ENCODE measurements at regions not wholly inside any gene's neighbourhood (a gene's known extent, or its start where the extent isn't known, plus 50 kb on each side); places are given as distances from the start of the nearest gene placed in this dataset.

DNA sequence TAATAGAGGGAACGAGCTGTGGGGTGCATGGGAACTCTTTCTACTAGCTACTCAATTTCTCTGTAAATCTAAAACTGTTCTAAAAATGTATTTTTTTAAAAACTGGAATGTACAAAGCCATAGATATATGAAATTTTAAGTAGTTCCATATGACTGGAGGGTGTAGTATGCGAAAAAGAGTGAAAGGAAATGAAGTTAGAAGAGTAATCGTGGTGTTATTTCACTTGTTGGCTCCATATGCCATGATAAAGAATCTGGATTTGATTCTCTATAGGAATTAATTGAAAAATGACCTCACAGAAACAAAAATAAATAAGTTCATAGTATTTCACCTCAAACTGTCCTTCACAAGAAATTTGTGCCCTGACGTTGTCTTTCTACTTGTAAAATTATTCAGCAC is 500.2 kb downstream of the TENT5A start:
- DNase-seq (ENCODE audit: low read depth): no peak

DNA sequence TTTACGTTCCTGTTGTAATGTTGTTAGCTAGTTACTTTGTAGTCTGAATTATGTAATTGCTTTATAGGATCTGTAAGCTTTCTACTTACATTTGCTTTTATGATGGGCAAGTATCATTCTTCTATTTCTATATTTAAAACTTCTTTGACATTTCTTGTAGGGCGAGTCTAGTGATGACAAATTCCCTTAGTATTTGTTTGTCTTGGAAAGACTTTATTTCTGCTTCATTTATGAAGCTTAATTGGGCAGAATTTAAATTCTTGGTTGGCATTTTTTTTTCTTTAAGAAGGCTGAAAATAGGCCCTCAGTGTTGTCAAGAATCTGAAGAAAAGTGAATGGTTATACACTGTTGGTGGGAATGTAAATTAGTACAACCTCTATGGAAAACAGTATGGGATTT is 506.3 kb downstream of the TENT5A start:
- no peak for DNase-seq (ENCODE audit: low read depth)

DNA sequence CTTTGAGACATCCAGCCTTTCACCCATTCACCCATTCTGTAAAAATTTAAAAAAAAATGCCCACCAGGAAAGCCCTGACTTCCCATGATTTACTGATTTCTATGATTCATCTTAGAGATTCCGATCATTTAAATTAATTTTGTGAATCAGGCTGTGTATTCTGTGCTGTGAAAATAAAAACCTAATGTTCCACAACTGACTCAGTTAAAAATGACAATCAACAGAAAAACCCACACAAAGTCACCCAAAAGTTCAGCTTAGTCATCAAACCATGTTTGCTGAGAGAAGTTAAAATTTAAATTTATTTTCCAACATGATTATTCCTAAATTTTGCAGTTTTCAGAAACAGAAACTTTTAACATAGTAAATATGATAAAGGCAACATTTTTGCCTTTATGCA is 509.9 kb downstream of the TENT5A start:
- no peak for DNase-seq (ENCODE audit: low read depth)

DNA sequence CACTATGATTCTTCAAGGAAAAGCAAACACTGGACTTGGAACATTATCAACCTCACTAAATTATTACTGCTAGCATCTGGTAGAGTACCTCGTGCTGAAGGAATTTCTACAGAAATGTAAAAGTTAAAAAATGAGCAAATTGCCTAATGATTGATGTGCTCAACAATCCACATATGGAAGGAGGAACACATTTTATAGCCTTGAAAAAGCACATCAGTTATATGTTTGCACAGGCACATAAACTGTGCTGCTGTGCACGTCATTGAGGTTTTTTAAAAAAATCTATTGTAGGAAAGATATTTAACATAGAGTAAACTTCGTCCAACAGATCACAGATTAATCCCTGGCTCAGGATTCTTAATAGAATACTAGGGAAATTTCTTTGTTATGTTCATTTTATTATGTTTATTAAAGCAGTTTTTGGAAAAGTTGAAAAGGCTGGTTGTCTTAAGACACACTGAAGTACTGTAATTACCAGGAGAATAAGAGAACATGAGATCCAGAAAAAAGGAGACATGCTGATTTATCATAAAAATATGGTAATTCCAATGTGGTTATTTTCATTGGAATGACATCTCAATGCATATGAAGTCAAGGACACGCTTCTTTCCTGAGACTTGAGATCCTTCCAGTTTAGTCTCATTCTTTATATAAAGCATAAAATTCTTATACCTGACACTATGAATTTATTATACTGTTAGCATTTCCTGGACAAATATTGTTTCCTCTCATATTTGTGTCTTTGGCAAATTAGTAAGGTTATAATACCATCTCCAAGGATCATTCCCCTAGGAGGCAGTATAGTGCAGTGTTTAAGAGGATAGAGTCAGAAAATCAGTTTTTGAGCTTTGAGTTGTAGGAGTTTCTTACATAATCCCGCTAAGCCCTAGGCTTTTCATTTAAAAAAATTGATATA is 511.1 kb downstream of the TENT5A start:
- peak; percentile 24 for DNase-seq (ENCODE audit: low read depth)

DNA sequence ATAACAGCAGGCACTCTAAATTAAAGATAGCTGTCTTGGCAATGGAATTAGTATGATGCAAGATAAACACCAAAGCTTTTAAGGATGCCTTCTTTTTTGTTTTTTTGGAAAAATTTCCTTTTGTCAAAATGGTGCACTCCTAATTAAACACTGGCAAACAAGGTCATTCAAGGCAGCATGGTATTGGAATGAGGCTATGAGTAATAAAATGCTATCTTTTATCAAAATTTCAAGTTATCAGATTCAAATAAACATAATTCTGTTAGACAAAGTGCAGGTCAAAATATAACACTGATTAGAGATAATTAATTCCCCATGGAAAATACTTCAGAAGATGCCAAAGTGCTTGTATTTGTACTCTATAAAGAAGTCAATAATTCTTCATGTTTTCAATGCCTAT is 514.1 kb downstream of the TENT5A start:
- no peak for DNase-seq (ENCODE audit: low read depth)

DNA sequence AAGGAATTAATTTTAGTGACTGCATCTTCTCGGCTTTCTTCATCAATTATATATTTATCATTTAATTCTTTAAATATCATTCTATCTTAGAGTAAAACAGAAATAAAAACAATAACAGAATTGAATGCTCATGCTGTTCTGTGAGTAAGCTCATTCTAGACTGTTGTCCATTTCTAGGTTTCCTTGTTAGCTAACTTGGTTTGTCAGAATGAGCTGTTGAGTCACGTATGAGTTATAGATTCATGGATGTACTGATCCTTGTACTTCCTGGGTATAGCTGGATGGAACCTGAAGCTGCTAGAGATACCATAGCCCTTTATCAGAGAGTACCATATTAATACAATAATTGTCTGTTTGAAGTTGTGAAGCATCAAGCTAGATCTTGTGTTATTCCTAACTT is 515.3 kb downstream of the TENT5A start:
- DNase-seq (ENCODE audit: low read depth): no peak

DNA sequence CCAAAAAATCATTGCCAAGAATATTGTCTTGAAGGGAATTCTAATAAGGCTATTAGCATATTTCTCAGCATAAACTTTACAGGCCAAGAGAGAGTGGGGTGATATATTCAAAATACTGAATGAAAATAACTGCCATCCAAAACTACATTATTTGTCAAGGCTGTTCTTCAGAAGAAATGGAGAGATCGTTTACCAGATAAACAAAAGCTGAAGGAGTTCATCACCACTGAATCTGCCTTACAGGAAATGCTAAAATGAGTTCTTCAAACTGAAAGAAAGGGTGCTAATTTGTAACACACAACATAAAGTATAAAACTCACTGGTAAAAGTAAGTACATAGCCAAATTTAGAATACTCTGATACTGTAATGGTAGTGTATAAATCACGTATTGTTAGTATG is 517.0 kb downstream of the TENT5A start:
- DNase-seq (ENCODE audit: low read depth): no peak

DNA sequence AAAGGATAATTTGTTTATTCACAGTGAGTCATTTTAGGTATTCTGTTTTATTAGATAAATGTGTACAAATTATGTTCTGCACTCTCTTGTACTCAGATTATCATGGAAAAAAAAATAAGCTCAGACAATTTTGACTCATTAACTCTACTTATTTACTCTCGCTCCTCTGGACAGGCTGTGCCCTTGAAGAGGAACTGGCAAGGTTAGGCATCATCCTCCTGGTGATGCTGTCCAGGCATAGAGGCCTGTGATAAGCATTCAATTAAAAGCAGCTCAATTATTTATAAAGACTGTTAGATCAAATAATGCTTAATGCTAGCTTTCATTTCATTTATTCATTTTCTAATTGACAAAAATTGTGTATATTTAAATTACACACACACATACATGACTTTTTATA is 518.5 kb downstream of the TENT5A start:
- no peak for DNase-seq (ENCODE audit: low read depth)

DNA sequence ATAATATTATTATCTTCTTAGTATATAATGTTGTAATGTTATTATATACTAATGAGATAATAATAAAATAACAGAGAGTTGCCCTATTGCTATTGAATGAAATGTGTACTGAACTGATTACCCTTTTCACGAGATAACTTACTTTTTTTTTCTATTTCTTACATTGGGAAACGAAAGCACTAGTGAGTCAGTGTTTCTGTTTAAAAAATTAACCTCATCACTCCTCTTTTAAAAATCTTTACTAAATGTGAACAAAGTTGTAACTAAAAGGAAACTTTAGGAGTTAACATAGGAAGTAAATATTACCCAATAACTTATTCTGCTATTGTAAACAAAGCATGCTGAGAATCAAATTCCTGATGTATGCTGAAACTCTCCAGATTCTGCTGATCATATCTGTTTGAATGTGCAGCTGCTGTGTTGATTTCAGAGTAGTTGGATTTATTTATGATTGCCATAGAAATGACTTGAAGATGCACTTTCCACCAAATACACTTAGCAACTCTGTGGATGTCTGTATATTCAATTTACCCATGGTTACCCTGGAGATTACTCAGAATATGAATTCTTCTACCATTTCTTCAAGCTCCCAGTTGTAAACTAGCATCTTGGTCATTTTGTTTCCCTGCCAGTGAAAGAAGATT is 523.4 kb downstream of the TENT5A start:
- no peak for DNase-seq (ENCODE audit: low read depth)

DNA sequence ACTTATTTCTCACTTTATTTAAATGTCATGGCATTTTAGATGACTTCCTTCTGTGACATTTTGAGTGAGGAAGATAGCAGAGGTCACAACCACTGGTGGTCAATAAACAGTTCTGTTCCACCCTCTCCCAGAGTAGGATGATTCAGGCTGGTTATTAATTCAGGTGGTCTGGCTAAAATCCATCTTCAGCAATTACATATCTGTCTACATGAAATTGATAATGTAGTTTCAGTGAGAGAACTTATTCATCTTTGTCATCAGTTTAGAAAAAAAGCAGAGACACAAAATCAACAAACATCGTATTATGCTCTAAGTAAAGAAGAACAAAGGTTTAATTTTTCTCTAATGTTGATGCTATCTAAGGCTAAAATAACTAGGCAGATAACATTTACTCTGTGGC is 525.5 kb downstream of the TENT5A start:
- no peak for DNase-seq (ENCODE audit: low read depth)

DNA sequence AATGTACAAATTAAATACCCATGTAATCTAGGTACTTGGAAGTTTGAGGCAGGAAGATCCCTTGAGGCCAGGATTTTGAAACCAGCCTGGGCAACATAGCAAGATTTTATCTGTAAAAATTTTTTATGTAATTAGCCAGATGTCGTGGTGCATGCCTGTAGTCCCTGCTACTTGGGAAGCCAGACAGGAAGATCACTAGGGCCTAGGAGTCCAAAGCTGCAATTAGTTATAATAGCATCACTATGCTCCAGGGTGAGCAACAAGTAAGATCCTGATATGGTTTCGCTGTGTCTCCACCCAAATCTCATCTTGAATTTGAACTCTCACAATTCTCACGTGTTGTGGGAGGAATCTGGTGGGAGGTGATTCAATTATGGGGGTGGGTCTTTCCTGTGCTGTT is 535.8 kb downstream of the TENT5A start:
- DNase-seq (ENCODE audit: low read depth): no peak

DNA sequence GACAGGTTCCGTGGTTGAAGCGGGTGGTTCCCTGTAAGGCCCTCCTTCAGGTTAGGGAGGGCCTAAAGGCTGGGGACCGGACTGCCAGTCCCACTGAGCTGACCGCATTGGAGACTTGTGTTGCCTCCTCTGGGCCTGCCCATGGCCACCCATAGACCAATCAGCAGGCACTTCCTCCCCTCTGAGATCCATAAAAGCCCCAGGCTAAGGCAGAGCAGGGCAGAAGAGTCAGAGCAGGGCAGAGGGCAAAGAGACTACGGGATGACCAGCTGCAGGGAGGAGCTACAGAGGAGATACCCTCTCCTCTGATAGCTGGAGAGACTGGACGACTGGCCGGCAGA is 537.4 kb downstream of the TENT5A start:
- no peak for DNase-seq (ENCODE audit: low read depth)

DNA sequence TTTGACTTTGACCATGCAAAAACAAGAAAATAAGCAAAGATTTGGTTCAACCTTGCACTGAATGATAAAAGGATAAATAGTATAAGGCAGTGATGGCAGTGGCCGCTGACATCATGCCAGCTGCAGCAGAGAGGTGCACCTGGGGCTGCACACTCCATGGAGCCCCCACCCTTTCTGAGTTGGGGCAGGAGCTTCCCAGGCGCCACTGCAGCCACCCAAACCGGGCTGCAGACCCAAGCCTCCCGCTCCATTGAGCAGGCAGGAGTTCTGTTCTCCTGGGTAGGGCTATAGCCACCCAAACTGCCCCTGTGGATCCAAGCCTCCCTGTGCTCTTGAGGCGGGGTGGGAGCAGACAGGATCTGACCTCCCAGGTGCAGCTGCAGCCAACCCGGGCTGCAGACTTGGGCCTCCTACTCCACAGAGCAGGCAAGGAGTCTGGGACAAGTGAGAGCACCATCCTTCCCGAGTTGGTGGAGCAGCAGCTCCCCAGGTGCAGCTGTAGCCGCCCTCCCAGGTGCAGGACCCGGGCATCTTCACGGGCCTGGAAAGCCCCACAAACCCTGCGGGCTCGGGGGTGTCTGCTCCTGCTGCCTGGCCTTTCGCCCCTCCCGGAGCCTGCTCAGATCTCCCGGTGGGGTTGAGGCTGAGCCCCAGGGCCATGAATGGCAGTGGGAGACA is 537.9 kb downstream of the TENT5A start:
- DNase-seq (ENCODE audit: low read depth): no peak

DNA sequence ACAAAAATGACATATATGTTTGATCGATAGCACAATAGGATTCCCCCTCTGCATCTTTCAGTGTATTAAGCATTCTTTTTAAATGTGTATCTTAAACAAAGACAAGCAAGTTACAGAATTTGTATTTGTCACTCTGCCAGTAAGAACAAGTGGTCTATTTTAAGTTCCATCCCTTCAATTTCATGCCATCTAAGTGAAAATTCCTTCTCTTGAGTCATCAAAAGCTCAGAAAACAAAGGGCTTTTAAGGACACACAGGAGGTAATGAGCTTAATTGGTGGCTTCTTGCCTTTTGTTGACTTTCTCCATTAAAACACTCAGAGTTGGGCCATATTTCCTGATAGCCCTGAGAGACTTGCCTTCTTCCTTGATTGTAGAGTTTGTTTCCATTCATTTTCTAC is 547.8 kb downstream of the TENT5A start:
- DNase-seq (ENCODE audit: low read depth): peak; percentile 32

DNA sequence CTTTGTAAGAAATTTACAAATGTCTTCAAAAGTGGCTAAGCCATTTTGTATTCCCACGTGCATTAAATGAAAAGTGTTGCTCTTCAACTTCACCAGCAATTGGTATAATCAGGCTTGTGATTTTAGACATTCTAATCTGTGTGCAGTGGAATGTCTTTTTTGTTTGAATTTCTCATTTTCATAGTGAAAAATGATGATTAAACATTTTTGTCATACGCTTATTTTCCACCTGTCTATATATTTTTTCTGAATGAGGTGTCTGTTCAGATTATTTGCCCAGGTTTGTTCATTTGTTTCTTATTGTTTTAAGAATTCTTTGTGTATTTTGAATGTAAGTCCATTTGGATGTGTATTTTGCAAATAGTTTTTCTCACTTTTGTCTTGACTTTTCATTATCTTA is 558.1 kb downstream of the TENT5A start:
- DNase-seq (ENCODE audit: low read depth): no peak

DNA sequence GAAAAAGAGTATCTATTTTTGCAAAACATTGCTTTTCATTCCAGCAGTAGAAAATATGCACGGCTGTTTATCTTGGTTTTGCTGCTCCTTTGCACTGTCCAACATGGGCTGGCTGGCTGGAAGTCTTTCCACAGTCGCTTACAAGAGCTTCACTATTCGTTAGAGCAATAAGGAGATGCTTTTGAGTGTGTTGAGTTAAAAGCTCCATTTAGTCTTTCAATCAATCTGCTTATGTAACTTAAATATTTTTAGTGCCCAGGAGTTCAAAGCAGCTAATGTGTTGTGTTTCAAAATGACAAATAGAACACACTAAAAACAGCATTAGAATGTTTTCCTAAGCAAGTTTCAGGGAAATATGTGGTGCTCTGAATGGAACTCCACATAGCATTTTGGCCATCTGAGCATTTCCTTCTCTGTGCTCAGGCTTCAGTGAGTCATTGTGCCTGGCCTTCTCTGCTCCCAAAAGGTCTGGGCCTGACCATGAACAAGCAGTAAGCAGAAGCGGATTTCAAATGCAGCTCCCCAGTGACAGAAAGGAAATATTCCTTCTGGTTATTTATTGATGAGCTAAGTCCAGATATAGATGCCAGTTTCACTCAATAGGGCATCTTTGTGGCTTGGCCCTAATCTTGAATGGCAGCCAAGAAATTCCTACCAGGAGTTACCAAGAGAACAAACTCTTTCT is 580.3 kb downstream of the TENT5A start:
- peak; percentile 36 for DNase-seq (ENCODE audit: low read depth)

DNA sequence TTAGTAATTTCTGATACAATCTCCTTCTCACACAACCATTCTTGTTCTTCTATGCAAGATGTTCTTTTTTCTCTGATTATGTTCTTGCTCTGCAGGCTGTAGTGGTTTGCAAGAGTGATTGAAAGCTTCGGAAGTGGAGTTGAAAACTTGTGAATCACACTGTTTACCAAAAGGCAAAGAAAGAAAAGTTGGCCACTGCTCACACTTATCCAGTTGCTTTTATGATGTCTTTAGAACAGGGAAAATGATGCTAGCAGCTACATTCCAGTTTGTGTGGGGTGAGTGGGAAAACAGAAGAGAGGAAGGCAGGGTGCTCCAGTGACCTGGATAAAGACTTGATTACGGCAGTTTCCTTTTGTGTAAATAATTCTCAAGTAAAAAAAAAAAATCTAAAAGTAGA is 583.3 kb downstream of the TENT5A start:
- DNase-seq (ENCODE audit: low read depth): peak; percentile 10

DNA sequence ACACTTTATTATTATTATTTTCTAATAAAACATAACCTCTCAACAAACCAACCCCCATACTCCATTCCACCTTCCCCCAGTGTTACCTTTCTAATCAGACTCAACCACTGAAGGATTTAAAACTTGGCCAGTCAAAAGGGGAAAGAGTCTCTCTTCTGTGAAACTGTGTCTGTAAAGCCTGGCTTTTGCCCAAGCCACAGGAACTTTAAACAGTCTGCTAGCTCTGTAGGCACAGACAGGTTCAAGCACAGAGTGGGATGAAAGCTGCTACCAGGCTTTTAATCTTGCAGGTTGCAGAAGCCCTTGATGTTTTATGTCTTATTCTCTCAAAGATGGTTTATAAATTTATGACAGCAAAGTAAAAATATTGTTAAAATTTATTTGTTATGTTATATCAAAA is 585.7 kb downstream of the TENT5A start:
- DNase-seq (ENCODE audit: low read depth): no peak

DNA sequence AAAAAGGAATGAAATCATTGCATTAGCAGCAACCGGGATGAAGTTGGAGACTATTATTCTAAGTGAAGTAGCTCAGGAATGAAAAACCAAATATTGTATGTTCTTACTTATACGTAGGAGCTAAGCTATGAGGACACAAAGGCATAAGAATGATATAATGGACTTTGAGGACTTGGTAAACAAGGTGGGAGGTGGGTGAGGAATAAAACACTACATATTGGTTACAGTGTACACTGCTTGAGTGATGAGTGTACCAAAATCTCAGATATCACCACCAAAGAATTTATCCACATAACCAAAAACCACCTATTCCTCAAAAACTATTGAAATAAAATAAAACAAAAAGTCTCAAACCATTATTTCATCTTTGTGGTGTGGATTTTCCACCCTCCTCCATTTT is 593.5 kb downstream of the TENT5A start:
- no peak for DNase-seq (ENCODE audit: low read depth)

DNA sequence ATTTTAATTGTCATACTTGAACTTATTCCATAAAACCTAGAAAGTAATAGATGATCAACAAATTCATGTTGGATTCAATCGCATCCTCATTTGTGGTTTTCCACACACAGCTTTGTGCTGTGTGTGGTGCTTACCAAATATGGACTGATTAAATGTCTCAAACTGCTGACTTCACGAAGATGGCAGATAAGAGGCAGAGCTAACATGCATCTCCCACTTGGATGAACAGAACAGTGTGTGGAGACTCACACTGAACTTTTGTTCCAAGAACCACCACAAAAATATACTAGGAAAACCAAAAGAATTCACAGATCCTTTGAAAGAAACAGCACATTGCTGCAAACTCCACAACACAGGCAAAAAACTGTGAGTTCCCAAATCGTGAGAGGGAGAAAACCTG is 603.7 kb downstream of the TENT5A start:
- no peak for DNase-seq (ENCODE audit: low read depth)

DNA sequence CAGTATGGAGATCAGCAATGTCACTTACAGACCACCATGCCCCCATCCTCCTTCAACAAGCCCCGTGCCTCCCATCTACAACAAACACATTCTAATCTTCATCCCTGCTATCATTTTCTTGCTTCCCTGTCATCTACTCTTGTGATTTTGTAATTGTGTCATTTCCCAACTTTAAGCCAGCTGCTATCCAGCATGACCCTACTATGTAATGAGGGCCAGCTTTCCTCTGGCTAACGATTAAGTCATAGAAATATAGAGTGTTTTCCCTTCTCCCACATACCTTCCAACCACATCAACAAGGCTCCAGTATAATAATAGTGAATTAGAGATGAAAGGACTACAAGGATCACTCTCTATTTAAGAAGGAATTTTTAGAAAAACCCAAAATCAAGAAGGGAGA is 607.0 kb downstream of the TENT5A start:
- DNase-seq (ENCODE audit: low read depth): no peak

DNA sequence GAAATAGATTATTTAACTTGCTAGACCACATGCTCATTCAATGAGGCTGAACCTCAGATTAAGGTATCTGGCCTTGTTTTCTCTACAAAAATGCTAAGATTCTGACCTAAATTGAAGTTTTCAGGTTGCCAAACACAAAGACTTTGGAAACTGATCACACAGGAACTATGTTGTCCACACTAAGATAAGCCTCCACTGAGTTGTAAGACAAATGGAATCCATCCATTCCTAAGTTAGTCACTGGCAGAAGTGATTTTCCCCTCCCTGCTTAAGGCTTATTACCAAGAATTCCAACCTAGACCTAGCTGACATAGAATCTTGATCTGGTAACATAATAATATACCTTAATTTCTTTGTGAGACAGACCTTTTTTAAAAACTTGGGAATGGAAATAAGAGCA is 608.1 kb downstream of the TENT5A start:
- DNase-seq (ENCODE audit: low read depth): no peak
